SK-N-SH treated with all-trans-retinoic acid at 6 μM for 48 hours (cell line): ENCODE measurements at regions not wholly inside any gene's neighbourhood (a gene's known extent, or its start where the extent isn't known, plus 50 kb on each side); places are given as distances from the start of the nearest gene placed in this dataset.

ENCODE experiments used
- ARNTL ChIP-seq: fragments of 450-650 bp; formaldehyde crosslinking; IDR thresholded peaks from 2 replicates; pipeline ENCODE4 v1.5.0; 2020; ENCODE audit warnings: low read depth, mild to moderate bottlenecking, moderate library complexity, borderline replicate concordance
- BACH2 ChIP-seq: fragments of 250-450 bp; sonication (Bioruptor Pico); IDR thresholded peaks from 2 replicates; pipeline ENCODE4 v1.9.0; 2021; ENCODE audit warnings: mild to moderate bottlenecking, borderline replicate concordance
- ESRRG ChIP-seq: fragments of 250-450 bp; sonication (Bioruptor Pico); IDR thresholded peaks from 2 replicates; pipeline ENCODE4 v1.6.1; 2021; ENCODE audit warnings: mild to moderate bottlenecking
- PATZ1 ChIP-seq: fragments of 250-450 bp; sonication (Bioruptor Pico); IDR thresholded peaks from 2 replicates; pipeline ENCODE4 v1.8.0; 2020; ENCODE audit warnings: mild to moderate bottlenecking, moderate library complexity, borderline replicate concordance
- POU6F1 ChIP-seq: fragments of 250-450 bp; sonication (Bioruptor Pico); IDR thresholded peaks from 2 replicates; pipeline ENCODE4 v1.8.0; 2021; ENCODE audit warnings: low read depth, mild to moderate bottlenecking, moderate library complexity, borderline replicate concordance
- PPARA ChIP-seq: fragments of 250-450 bp; sonication (Bioruptor Pico); IDR thresholded peaks from 2 replicates; pipeline ENCODE4 v1.5.0; 2020; ENCODE audit warnings: mild to moderate bottlenecking, borderline replicate concordance
- TOX ChIP-seq: fragments of 250-450 bp; sonication (Bioruptor Pico); IDR thresholded peaks from 2 replicates; pipeline ENCODE4 v1.8.0; 2021; ENCODE audit warnings: mild to moderate bottlenecking, moderate library complexity, borderline replicate concordance
- TSHZ2 ChIP-seq: fragments of 250-450 bp; sonication (Bioruptor Pico); IDR thresholded peaks from 2 replicates; pipeline ENCODE4 v1.5.0; 2020; ENCODE audit warnings: mild to moderate bottlenecking, moderate library complexity
- ZC3H10 ChIP-seq: fragments of 250-450 bp; sonication (Bioruptor Pico); IDR thresholded peaks from 2 replicates; pipeline ENCODE4 v1.5.1; 2021; ENCODE audit warnings: mild to moderate bottlenecking, moderate library complexity
- ZFP30 ChIP-seq: fragments of 450-650 bp; formaldehyde crosslinking; IDR thresholded peaks from 2 replicates; pipeline ENCODE4 v1.5.0; 2022; ENCODE audit warnings: mild to moderate bottlenecking, moderate library complexity
- ZNF8 ChIP-seq: fragments of 450-650 bp; formaldehyde crosslinking; IDR thresholded peaks from 2 replicates; pipeline ENCODE4 v1.5.0; 2020; ENCODE audit warnings: mild to moderate bottlenecking, moderate library complexity
- TF ChIP-seq, protein P1 (sequence below): fragments of 250-450 bp; sonication (Bioruptor Pico); IDR thresholded peaks from 2 replicates; pipeline ENCODE4 v1.5.1; 2021; ENCODE audit warnings: mild to moderate bottlenecking, moderate library complexity
- TF ChIP-seq, protein P2 (sequence below): fragments of 250-450 bp; sonication (Bioruptor Pico); IDR thresholded peaks from 2 replicates; pipeline ENCODE4 v1.5.1; 2020; ENCODE audit warnings: low read depth, mild to moderate bottlenecking, moderate library complexity

DNA sequence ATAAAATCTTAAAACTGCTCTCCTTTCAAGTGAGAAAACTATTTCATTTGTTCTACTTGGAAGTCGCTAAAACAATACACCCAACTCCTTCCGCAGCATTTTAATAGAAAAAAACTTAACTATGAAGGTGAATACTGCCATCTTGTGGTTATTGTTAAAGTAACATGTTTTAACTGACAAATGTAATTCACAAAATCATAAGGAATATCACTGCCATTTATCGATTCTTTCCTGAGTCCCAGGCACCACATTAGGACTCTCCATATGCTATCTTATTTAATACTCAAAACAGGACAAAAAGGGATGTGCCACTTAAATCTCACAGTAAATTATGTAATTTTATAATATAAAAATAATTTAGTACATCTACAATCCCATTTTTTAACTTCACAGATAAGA, 130.5 kb upstream of the ITGA1 start:
- TF ChIP-seq ZFP30: no peak
- no peak for TF ChIP-seq PPARA
- no peak for TF ChIP-seq ZNF8 (CRISPR knock-in tag)
- TF ChIP-seq, protein P1, sequence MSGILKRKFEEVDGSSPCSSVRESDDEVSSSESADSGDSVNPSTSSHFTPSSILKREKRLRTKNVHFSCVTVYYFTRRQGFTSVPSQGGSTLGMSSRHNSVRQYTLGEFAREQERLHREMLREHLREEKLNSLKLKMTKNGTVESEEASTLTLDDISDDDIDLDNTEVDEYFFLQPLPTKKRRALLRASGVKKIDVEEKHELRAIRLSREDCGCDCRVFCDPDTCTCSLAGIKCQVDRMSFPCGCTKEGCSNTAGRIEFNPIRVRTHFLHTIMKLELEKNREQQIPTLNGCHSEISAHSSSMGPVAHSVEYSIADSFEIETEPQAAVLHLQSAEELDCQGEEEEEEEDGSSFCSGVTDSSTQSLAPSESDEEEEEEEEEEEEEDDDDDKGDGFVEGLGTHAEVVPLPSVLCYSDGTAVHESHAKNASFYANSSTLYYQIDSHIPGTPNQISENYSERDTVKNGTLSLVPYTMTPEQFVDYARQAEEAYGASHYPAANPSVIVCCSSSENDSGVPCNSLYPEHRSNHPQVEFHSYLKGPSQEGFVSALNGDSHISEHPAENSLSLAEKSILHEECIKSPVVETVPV (CRISPR knock-in tag): no peak
- TF ChIP-seq, protein P2, sequence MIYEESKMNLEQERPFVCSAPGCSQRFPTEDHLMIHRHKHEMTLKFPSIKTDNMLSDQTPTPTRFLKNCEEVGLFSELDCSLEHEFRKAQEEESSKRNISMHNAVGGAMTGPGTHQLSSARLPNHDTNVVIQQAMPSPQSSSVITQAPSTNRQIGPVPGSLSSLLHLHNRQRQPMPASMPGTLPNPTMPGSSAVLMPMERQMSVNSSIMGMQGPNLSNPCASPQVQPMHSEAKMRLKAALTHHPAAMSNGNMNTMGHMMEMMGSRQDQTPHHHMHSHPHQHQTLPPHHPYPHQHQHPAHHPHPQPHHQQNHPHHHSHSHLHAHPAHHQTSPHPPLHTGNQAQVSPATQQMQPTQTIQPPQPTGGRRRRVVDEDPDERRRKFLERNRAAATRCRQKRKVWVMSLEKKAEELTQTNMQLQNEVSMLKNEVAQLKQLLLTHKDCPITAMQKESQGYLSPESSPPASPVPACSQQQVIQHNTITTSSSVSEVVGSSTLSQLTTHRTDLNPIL (CRISPR knock-in tag): no peak
- TF ChIP-seq BACH2 (CRISPR knock-in tag): no peak
- no peak for TF ChIP-seq PATZ1 (CRISPR knock-in tag)
- TF ChIP-seq ESRRG (CRISPR knock-in tag): no peak
- no peak for TF ChIP-seq ARNTL
- TF ChIP-seq TOX: no peak
- no peak for TF ChIP-seq ZC3H10 (CRISPR knock-in tag)
- no peak for TF ChIP-seq POU6F1 (CRISPR knock-in tag)
- no peak for TF ChIP-seq TSHZ2 (CRISPR knock-in tag)
